ENCODE measurements at regions not wholly inside any gene's neighbourhood (a gene's known extent, or its start where the extent isn't known, plus 50 kb on each side); places are given as distances from the start of the nearest gene placed in this dataset.
"Not testable (repeated sequence)": the region's sequence is repeated elsewhere in the genome, so short reads cannot be mapped to it uniquely, and the experiment has no call there.

GRCh38 chr15:77837649-77838025 lies 204.9 kb upstream of the LINGO1 start:
- DNase-seq: no peak

- DNase-seq: no peak
Observed at GRCh38 chr15:77836906-77837648, 204.4 kb upstream of the LINGO1 start.

- no peak for DNase-seq
Observed at GRCh38 chr15:77836121-77836692, 203.5 kb upstream of the LINGO1 start.

GRCh38 chr15:77834276-77834990 lies 201.7 kb upstream of the LINGO1 start:
- DNase-seq: no peak

GRCh38 chr15:77832874-77833273 lies 200.2 kb upstream of the LINGO1 start:
- DNase-seq: no peak

GRCh38 chr15:77831986-77832385 lies 199.3 kb upstream of the LINGO1 start:
- DNase-seq: no peak

GRCh38 chr15:77830051-77830468 lies 197.3 kb upstream of the LINGO1 start:
- no peak for DNase-seq

GRCh38 chr15:77829331-77829730 lies 196.6 kb upstream of the LINGO1 start:
- DNase-seq: not testable (repeated sequence)

- DNase-seq: no peak
Observed at GRCh38 chr15:77827860-77828259, 195.1 kb upstream of the LINGO1 start.

GRCh38 chr15:77826006-77826695 lies 193.4 kb upstream of the LINGO1 start:
- DNase-seq: no peak

- DNase-seq: no peak
Observed at GRCh38 chr15:77825546-77825945, 192.8 kb upstream of the LINGO1 start.

GRCh38 chr15:77825252-77825542 lies 192.5 kb upstream of the LINGO1 start:
- no peak for DNase-seq

GRCh38 chr15:77824361-77825251 lies 191.9 kb upstream of the LINGO1 start:
- no peak for DNase-seq

GRCh38 chr15:77823736-77824135 lies 191.0 kb upstream of the LINGO1 start:
- no peak for DNase-seq

GRCh38 chr15:77822631-77823230 lies 190.0 kb upstream of the LINGO1 start:
- no peak for DNase-seq

- no peak for DNase-seq
Observed at GRCh38 chr15:77821959-77822256, 189.2 kb upstream of the LINGO1 start.

- peak; percentile 26 for DNase-seq
Observed at GRCh38 chr15:77821188-77821958, 188.7 kb upstream of the LINGO1 start.

- no peak for DNase-seq
Observed at GRCh38 chr15:77819851-77820728, 187.4 kb upstream of the LINGO1 start.

GRCh38 chr15:77819048-77819850 lies 186.5 kb upstream of the LINGO1 start:
- no peak for DNase-seq
